ENCODE measurements at regions not wholly inside any gene's neighbourhood (a gene's known extent, or its start where the extent isn't known, plus 50 kb on each side); places are given as distances from the start of the nearest gene placed in this dataset.
"Not testable (repeated sequence)": the region's sequence is repeated elsewhere in the genome, so short reads cannot be mapped to it uniquely, and the experiment has no call there.

DNA sequence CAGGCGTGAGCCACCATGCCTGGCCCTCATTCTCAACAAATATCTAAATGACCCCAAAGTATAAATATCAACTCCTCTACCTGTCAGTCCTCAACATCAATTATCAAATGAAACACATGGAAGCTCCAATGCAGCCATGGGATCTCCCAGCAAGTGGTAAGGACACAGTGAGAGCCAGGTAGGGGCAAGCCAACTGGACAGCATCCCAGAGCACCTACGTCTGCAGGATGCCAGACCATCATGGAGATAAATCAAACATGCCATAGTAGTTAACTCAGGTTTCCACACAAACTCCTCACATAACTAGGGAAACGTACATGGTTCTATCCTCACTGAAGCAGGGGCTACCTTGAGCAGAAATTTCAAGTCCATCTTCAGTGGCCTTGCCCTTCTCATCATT, 159.9 kb upstream of the MED14 start:
- Histone ChIP-seq H3K4me3 (no peak overlapping the region), H3K27me3 (no peaks in the 10 kb centered on the region), H3K27ac (no peak overlapping the region), H3K36me3 (no peaks in the 10 kb centered on the region), H3K4me1 (no peaks in the 10 kb centered on the region), H3K9me3 (peaks cover 0 to 5% (median 0%) of the 10 kb centered on the region in 4 donors)
- no peak for ATAC-seq (ENCODE audit: low FRiP score in 2 of 2)
- TF ChIP-seq EP300 (IDR thresholded peaks at IDR 0.05) (no peak), POLR2A (IDR thresholded peaks at IDR 0.05) (no peak), POLR2AphosphoS5 (IDR thresholded peaks at IDR 0.05) (no peak)
- TF ChIP-seq, protein P1, sequence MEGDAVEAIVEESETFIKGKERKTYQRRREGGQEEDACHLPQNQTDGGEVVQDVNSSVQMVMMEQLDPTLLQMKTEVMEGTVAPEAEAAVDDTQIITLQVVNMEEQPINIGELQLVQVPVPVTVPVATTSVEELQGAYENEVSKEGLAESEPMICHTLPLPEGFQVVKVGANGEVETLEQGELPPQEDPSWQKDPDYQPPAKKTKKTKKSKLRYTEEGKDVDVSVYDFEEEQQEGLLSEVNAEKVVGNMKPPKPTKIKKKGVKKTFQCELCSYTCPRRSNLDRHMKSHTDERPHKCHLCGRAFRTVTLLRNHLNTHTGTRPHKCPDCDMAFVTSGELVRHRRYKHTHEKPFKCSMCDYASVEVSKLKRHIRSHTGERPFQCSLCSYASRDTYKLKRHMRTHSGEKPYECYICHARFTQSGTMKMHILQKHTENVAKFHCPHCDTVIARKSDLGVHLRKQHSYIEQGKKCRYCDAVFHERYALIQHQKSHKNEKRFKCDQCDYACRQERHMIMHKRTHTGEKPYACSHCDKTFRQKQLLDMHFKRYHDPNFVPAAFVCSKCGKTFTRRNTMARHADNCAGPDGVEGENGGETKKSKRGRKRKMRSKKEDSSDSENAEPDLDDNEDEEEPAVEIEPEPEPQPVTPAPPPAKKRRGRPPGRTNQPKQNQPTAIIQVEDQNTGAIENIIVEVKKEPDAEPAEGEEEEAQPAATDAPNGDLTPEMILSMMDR (IDR thresholded peaks at IDR 0.05) = no peak
- WGBS, 2 donors = 76 to 96% methylated on average over 3 of the region's 3 CpGs
- DNase-seq = no peak

DNA sequence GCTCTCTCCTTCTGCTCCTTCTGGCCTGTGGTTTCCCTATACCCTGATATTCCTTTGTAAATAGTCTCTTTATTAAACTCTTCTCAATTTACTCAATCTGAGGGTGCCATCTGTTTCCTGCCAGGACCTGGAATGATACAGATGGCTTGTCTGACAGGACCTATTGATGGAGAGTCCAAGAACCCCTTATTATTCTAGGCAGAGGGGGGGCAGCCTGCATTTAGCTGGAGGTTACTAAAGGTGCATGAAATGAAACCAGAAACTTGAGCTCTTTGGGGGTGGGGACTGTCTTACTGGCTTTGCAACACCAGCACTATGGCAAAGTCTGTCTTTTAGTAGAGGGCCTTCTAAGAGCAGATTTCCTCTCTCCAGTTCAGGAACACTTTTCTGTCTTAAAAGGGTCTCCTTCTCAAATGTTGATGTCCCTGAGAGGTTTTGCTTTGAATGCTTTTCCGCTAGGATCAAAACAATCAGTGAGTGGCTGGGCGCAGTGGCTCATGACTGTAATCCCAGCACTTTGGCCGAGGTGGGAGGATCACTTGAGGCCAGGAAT, 162.5 kb upstream of the MED14 start:
- Histone ChIP-seq H3K4me3 (no peak overlapping the region), H3K36me3 (no peaks in the 10 kb centered on the region), H3K9me3 (no peaks in the 10 kb centered on the region), H3K27ac (no peak overlapping the region), H3K27me3 (no peaks in the 10 kb centered on the region), H3K4me1 (no peaks in the 10 kb centered on the region)
- ATAC-seq (ENCODE audit: low FRiP score in 2 of 2) = no peak
- 86 to 97% methylated on average over 3 of the region's 3 CpGs for WGBS, 2 donors
- no peak for DNase-seq
- TF ChIP-seq POLR2A (IDR thresholded peaks at IDR 0.05) (no peak), POLR2AphosphoS5 (IDR thresholded peaks at IDR 0.05) (no peak), EP300 (IDR thresholded peaks at IDR 0.05) (no peak)
- TF ChIP-seq, protein P1 (IDR thresholded peaks at IDR 0.05) = no peak

DNA sequence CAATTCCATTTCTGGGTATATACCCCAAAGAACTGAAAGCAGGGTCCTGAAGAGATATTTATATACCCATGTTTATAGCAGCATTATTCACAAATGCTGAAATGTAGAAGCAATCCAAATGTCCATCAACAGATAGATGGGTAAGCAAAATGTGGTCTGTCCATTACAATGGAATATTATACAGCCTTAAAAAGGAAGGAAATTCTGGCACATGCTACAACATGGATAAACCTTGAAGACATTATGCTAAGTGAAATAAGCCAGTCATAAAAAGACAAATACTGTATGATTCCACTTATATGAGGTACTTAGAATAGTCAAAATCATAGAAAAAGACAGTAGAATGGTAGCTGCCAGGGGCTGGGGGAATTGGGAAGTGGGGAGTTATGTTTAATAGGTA, 169.4 kb upstream of the MED14 start:
- not testable (repeated sequence) for DNase-seq; H3K36me3 ChIP-seq; H3K27me3 ChIP-seq; H3K4me3 ChIP-seq; H3K9me3 ChIP-seq; ATAC-seq (ENCODE audit: low FRiP score in 2 of 2); H3K4me1 ChIP-seq; H3K27ac ChIP-seq

DNA sequence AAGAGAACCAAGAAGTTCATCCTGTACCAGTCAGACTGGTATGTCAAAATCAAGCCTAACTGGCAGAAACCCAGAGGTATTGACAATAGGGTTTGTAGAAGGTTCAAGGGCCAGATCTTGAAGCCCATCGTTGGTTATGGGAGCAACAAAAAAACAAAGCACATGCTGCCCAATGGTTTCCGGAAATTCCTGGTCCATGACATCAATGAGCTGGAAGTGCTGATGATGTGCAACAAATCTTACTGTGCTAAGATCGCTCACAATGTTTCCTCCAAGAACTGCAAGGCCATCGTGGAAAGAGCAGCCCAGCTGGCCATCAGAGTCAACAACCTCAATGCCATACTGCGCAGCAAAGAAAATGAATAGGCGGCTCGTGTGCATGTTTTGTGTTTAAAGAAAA, 172.7 kb upstream of the MED14 start:
- no peaks in the 10 kb centered on the region for H3K36me3 ChIP-seq
- DNase-seq (no peak), ATAC-seq (ENCODE audit: low FRiP score in 2 of 2) (no peak)
- no peaks in the 10 kb centered on the region for H3K9me3 ChIP-seq
- no peaks in the 10 kb centered on the region for H3K4me1 ChIP-seq
- no peak overlapping the region for H3K27ac ChIP-seq
- H3K27me3 ChIP-seq = no peaks in the 10 kb centered on the region
- no peak overlapping the region for H3K4me3 ChIP-seq
- TF ChIP-seq POLR2A (IDR thresholded peaks at IDR 0.05) = no peak
- no peak for TF ChIP-seq EP300 (IDR thresholded peaks at IDR 0.05)
- TF ChIP-seq, protein P1 (IDR thresholded peaks at IDR 0.05) = no peak
- TF ChIP-seq POLR2AphosphoS5 (IDR thresholded peaks at IDR 0.05) = no peak
- WGBS, 2 donors = 73 to 80% methylated on average over 7 of the region's 7 CpGs

DNA sequence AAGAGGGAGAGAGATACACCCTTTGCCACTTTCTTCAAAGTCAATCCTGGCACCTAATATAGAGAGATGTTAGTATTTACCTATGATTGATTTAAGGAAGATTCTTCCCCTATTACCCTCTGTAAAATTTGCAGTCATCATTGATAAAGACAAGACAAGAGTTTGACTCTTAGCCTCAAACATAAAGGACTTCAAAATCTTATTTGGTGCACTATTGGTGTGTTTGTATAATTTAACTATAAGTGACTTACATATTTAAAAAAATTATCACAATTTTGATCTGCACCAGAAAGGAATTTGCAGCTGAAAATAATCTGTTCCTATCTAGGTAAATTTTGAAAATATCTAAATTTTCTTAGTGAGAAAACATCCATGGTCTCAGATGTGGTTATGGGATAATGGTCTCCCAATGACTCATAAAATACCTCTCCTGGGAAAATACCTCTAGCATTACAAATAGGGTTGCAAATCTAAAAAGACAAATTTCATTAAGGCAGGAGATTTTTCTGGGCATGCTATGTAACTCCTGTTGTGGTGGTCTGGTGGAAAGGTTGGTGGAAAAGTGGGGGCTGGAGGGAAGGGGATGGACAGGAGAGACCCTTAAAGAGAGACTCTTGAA, 173.6 kb upstream of the MED14 start:
- Histone ChIP-seq H3K4me3 (no peak overlapping the region), H3K27me3 (no peaks in the 10 kb centered on the region), H3K4me1 (no peaks in the 10 kb centered on the region), H3K27ac (no peak overlapping the region), H3K36me3 (no peaks in the 10 kb centered on the region), H3K9me3 (no peaks in the 10 kb centered on the region)
- TF ChIP-seq POLR2AphosphoS5 (IDR thresholded peaks at IDR 0.05) (no peak), EP300 (IDR thresholded peaks at IDR 0.05) (no peak), POLR2A (IDR thresholded peaks at IDR 0.05) (no peak)
- TF ChIP-seq, protein P1 (IDR thresholded peaks at IDR 0.05) = no peak
- DNase-seq (no peak), ATAC-seq (ENCODE audit: low FRiP score in 2 of 2) (no peak)

Measured in upper lobe of left lung (tissue), 6 donors.